Fibroblast of skin of right quadriceps (primary cell): ENCODE measurements at regions not wholly inside any gene's neighbourhood (a gene's known extent, or its start where the extent isn't known, plus 50 kb on each side); places are given as distances from the start of the nearest gene placed in this dataset.
"Not testable (repeated sequence)": the region's sequence is repeated elsewhere in the genome, so short reads cannot be mapped to it uniquely, and the experiment has no call there.

Experiments
- DNase-seq: peaks from one replicate; pipeline ENCODE4 v3.0.0-alpha.2; 2013

DNA sequence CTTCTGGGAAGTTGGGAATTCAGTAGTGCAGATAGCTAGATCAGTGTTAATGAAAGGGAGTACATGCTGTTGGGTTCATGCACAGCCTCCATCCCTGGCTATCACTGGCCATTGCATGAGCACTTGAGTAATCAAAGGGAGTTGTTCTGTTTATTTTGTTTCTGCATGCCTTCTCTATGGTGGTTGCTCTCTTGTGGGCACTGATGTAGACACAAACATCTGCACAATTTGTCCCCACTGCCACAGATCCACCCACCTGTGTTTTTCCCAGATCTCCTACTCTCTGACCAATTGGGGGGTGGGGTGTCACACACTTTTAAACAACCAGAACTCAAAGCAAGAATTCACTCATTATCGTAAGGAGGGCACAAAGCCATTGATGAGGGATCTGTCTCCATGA is 89.7 kb upstream of the DHRS4 start:
- no peak for DNase-seq

DNA sequence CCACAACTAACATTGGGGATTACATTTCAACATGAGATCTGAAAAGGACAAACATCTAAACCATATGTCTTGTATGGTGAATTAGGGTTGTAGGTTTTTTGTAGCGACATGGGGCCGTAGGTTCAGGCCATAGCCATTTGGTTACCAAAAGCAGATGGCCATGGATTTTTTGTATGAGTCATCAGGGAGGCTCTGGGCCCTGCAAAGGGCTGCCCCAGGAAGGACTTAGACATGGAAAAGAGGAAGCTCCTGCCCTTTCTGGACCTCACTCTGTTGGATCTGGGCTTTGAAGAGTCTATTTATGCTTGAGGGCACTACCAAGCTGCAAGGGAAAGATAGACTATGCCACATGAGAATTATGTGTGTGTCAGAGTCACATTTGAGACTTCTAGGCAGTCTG is 89.3 kb upstream of the DHRS4 start:
- no peak for DNase-seq

DNA sequence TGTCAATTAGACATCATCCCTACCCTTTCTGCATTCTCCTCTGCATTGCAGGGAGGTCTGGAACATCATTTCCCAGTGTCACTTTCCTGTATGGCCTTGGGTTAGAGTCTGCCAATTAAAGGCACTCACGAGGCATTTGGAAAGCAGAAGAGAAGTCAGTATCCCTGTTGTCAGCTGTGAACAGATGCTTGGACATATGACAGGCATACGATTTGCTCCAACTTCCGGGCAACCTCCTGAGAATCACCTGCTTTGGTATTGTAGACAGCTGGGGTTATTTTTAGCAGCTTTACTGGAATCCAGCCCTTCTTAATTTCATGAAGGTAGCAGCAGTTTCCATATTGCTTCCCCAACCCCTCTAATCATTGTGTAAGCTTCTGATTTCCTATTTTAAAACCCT is 88.7 kb upstream of the DHRS4 start:
- no peak for DNase-seq

DNA sequence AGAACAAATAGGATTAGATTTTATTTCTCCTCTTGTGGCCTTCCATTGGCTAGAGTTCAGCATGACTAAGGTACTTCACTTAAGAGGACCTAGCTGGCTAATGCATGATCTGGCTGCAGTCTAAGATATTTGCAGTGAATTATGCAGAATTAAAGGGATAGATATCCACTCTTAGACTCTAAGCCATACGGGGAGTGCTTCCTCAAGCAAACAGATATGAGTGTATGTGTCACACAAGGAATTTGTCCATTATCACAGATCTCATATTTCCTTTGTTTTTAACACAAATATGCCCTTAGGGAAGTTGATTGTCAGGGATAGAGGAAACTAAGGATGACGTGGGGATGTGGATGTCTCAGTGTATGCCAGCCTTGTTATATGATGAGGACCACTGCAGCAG is 88.1 kb upstream of the DHRS4 start:
- DNase-seq, result no peak

DNA sequence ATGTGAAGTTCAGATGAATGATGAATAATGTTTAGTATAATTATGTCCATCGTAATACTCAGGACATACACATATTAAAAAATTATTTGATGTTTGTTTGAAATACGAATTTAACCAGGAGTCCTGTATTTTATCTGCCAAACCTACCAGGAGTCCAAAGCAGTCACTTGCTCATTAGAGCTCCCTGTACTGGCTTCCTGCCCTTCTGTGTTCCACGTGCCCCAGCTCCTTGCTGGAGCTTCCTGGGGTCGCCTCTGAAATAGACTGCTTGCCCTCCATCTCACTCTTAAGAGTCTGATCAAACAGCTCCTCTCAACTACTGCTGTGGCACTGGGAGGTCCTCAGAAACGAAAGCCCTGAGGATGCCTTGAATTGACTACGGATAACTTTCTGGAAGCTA is 87.3 kb upstream of the DHRS4 start:
- no peak for DNase-seq

DNA sequence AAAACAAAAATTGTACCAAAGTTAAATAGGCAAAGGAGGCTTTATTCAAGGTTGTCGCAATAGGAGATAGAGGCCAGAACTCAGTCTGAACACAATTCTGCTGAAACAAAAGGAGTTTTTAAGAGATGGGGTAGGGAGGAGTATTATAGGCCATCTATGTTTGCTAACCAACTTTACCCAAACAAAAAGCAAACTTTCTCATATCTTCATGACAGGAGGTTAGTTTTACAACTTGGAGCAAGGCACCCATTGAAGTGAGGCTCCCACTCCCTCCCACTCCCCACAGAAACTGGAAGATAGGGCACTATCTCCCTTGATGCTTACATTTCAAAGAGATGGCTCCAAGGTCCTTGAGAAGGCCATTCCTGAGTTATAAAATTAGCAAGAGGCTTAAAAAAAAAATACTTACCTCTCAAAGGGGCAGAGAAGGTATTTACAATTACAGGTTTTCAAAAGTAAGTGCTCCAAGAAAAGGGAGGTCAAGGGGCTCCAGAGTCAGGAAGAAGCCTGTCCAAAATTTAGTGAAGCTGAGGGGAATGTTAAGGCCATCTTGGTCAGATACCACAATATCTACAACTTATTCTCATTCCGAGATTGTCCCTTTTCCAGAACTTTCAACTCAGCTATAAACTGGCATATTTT is 84.4 kb upstream of the DHRS4 start:
- no peak for DNase-seq

DNA sequence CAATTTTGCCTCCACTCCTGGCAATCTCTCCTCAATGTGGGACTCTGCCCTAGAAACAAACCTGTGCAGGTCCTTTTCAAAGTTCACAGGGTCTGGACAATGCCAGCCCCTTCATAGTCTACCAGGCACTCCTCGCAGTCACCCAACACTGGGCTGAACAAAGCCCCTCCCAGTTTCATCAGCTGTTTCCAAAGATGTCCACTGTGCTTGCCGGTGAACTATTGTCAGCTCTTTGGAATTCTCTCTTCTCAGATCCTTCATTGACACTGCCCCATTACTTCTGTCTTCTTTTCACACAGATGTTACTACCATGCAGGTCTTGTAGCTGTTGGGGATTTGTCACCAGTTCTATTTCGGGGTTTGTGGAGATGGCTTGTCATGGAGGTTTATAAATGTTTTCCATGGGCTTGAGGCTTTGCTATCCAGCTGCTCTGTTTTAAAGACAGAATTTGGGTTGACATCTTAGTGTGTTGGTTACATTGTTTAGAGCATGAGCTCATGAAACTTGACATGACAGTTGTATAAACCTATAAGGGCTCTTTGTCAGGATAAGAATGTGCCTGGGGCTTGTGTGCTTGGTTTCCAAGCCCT is 77.3 kb upstream of the DHRS4 start:
- DNase-seq, result no peak

DNA sequence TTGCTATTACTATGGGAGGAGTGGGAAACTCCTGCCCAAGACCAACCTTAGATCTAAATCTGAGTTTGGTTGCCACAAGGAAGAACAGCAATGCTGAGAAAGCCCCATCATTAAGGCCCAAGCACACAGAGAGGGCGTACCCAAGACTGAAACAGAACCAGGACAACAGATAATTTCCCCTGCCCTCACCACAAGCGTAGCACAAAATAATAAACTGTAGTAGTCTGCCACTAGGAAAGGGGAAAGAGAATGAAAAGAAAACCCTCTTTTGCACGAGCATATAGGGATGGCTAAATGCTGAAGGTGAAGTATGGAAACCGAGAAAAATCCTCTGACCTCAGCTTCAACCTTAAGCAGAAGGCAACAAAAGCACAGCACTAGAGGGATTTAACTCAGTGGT is 76.5 kb upstream of the DHRS4 start:
- DNase-seq, result no peak

DNA sequence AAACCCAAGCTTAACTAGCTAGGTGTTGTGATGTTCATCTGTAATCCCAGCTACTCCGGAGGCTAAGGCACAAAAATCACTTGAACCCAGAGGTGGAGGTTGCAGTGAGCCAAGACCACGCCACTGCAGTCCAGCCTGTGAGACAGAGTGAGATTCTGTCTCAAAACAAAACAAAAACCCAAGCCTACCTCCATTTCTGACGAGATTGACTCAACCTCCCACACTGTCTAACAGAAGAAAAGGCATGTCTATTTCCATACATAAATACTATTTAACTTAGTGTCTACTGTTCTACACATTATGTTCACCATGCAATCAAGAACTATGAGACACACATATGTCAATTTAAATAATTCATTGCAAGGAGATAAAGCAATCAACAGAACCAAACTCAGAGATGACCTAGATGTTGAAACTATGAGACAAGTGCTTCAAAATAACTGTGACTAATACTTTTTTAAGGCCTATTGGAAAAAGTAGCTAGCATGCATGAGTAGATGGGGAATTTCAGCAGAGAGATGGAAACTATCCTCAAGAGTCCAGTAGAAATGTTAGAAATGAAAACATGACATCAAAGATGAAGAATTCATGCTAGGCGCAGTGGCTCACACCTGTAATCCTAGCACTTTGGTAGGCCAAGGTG is 75.9 kb upstream of the DHRS4 start:
- no peak for DNase-seq

DNA sequence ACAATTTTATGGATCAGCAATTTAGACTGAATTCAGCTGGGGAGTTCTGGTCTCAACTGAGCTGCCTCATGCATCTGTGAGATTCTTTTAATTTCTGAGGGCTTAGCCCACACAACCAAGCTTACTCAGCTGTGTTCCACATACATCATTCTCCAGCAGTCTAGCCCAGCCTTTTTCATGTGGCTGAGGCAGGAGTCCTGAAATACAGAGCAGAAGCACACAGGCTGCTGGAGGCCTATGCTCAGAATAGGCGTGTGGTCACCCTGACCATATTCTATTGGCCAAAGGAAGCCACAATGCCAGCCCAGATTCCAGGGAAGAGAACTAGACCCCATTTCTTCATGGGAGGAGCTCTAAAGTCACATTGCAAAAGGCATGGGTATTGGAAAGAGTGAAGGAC is 72.3 kb upstream of the DHRS4 start:
- DNase-seq, result peak; percentile 3

DNA sequence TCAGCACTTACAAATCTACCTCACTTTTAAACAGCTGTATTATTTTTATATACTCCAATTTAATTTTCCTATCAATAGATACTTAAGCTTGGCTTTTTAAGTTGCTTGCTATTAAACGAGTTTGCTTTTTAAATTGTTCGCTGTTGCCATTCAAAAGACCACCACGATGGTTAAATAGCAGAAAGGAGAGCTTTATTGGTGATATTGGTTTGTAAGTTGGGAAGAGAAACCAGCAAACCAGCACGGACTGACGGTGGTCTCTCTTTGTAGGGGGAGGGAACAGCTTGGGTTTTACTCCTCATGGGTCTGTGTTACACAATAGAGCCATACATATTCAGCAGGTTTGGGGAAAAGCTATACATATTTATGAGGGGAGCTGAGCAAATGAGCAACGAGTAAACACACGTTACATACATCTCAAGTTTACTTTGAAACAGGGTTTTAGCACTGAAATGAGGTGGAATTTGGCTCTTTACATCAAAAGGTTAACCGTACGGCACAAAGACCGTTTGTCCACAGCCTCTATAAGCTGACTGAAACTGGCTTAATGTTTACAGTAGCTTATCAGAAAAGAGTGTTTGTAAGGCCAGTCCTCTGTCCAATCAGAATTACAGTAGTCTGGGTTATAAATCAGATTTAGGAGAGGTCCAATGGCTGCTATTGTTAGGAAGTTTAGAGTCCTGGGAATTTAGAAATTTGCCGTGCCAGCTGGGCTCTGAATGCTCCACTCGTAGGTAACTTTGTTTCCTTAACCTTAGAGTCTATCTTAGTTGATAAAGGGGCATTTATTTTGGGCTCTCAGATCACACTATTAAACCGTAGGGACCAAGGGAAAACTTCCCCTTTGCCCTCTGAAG is 69.7 kb upstream of the DHRS4 start:
- no peak for DNase-seq

DNA sequence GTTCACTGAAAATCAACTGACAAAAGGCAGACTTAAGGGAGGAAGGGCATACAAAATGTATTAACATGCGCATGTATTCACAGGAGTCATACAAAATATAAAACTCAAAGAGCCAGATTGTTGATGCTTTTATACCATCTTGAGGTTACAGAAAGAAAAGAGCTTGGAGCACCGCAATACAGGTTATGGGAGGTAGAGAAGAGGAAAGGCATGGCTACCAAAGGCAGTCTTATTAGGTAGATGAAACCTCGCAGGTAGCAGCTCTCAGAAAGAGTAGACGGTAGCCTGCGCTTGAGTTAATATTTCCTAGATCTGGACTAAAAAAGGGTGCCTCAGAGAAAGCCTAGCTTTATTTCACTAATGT is 69.0 kb upstream of the DHRS4 start:
- DNase-seq, result no peak

DNA sequence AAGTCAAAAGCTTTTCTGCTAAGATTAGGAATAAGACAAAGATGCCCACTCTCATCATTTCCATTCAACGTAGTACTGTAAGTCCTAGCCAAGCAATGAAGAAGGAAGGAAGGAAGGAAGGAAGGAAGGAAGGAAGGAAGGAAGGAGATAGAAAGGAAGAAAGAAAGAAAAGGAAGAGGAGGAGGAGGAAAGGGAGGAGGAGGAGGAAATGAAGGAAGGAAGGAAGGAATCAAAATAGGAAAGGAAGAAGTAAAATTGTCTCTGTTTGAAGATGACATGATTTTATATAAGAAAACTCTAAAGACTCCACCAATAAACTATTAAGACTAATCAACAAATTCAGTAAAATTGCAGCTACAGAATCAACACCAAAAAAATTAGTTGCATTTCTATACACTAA is 66.0 kb upstream of the DHRS4 start:
- no peak for DNase-seq

DNA sequence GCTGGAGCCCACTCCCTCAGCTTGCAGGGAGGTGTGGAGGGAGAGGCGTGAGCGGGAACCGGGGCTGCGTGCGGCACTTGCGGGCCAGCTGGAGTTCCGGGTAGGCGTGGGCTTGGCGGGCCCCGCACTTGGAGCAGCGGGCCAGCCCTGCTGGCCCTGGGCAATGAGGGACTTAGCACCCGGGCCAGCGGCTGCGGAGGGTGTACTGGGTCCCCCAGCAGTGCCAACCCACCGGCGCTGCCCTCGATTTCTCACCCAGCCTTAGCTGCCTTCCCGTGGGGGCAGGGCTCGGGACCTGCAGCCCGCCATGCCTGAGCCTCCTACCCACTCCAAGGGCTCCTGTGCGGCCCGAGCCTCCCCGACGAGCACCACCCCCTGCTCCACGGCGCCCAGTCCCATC is 61.9 kb upstream of the DHRS4 start:
- DNase-seq, result not testable (repeated sequence)

DNA sequence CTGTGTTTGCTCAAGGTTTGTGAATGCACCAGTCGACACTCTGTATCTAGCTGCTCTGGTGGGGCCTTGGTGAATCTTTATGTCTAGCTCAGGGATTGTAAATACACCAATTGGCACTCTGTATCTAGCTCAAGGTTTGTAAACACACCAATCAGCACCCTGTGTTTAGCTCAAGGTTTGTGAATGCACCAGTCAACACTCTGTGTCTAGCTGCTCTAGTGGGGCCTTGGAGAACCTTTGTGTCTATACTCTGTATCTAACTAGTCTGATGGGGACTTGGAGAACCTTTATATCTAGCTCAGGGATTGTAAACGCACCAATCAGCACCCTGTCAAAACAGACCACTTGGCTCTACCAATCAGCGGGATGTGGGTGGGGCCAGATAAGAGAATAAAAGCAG is 61.3 kb upstream of the DHRS4 start:
- DNase-seq, result not testable (repeated sequence)

DNA sequence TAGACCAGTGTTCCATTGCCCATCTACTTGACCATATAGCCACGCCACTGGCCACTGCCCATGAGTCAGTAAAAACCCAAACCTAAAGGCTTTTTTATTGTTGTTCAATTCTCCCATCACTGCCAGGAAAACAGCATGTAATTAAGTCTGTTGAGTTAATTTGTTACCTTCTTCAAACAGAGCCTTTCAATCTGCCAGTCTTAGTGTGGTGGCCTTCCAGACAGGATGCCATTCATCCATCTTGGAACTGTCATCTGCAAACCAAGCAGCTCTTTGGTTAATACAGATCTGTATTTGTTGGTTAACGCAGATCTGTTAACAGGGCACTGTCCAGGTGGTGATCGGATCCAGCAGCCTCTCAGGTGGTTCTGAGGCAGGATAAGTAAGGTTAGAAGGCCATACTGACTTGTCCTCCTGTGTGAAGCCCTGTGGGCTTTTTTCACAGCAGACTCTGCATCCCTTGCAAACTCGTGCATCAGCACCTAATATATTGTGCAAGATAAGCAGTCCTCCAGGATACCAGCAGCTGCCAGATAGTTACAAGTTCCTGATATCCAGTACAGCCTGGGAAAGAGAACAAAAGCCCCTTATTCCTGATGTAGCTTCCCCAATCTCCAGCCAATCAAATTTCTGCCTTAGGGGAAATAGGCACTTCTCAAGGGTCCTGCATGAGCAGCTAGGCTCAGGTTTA is 59.1 kb upstream of the DHRS4 start:
- DNase-seq, result no peak

DNA sequence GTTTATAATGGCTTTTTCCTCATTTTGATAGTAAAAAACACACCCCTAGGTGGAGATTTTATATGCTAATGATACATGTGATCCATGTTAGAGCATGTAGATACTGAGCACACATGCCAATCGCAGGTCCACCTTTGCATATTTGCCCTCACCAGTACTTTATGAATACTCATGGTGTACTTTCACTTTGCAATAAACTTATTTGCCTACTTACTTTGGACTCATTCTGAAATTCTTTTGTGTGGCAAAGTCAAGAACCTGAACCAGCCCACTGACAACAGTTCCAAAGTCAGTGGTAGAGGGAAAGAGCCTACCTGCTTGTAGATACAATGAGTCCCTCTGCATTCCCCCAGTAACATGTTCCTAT is 58.5 kb upstream of the DHRS4 start:
- DNase-seq, result no peak

DNA sequence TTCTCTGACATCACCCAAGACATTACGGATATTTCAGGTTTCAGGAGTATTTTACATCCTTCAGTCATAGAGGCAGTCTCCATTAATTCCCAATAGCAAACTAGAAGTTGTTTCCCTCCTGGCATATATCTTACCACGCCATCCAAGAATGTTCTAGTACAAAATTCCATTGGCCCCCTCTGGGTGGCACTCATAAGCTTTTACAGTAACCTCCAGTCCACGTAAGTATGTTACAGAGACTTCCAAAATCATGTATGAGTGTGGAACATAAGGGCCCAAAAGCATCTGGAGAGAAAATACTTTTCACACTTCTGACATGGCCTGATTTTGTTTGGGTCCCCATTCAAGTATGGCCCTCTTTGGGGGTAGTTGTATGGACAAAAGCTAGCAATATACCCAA is 58.1 kb upstream of the DHRS4 start:
- no peak for DNase-seq

DNA sequence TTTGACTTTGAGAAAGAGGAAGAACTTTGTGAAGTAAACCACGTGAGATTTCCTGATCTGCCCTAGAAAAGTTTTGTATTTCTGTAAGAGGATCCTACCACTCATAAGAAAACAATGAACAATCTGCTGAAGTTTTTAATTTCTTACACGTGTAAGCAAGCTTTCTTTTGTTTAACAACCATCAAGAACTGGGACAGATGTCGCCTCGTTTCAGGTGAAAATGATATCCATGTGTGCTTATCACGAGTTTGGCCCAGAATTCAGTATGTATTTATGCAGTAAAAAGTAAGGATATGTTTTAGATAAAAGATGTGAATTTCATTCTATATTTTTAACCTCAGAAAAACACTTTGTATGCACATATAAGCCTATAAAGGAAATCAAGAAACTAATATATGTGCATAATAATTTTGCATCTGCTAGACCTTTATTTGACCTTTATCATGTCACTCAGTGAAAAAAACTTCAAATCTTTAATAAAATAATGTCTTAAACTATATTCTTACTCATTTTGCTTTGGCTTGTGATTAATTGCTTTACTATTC is 56.9 kb upstream of the DHRS4 start:
- DNase-seq, result no peak

DNA sequence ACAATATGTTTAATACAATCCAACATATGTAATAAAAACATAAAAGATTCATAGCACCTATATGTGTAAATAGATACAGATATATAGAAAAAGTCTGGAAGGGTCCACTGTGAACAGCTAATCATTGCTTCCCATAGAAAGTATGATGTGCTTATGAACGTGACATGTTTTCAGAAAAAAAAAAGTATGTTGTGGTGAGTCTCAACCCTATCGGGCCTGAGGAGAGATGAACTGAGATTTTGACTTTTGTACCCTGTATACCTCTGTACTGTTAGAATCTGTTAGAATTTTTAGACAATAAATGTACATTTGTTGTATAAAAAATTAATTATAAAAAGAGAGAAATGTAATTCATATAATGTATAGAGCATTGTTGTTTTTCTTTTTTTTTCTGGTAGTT is 56.3 kb upstream of the DHRS4 start:
- not testable (repeated sequence) for DNase-seq

DNA sequence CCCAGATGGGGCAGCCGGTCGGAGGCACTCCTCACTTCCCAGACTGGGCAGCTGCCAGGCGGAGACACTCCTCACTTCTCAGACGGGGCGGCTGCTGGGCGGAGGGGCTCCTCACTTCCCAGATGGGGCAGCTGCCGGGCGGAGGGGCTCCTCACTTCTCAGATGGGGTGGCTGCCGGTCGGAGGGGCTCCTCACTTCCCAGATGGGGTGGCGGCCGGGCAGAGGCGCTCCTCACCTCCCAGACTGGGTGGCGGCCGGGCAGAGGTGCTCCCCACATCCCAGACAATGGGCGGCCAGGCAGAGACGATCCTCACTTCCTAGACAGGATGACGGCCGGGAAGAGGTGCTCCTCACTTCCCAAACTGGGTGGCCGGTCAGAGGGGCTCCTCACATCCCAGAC is 55.2 kb upstream of the DHRS4 start:
- DNase-seq, result not testable (repeated sequence)

DNA sequence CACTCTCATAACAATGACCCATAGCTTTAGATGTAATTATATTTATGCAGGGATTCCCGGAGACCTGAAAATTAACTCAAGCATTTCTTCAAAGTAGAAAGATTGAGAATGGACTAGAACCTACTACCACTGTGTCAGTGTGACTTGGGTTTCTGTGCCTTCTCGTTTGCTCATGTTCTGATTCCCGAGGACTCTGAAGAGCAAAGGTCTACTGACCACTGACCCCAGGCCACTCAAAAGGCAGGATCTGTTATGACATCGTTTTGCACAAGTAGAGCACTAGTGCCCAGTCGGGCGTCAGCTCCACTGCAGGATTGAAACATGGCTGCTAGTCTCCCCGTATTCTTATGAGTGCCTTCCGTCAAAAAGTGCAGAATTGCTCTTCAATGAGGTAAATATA is 53.8 kb upstream of the DHRS4 start:
- DNase-seq, result no peak

DNA sequence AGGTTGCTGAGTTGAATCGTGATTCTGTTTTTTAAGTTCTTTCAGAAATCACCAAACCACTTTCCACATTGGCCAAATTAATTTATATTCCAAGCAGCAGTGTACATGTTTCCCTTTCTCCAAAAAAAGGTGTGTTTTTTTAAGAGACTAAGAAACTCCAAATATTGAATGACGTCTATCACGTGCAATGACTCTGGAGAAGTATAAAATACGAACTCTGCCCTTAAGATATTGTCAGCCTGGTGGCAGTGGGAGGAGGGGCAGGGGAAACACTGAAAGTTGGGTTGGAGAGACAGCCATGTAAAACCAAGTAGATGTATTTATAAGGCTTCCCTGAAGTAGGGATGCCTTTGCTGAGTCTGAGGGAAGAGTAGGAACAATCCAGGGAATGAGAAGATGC is 50.1 kb upstream of the DHRS4 start:
- DNase-seq, result no peak
